ENCODE measurements at regions not wholly inside any gene's neighbourhood (a gene's known extent, or its start where the extent isn't known, plus 50 kb on each side); places are given as distances from the start of the nearest gene placed in this dataset.
A peak's percentile ranks its signal among the peaks of the same experiment; 100 is the strongest.

- Histone ChIP-seq H3K79me2 (ENCODE audit: control insufficient read depth, insufficient read depth, low read length) (no peaks in the 10 kb centered on the region), H3K23ac (ENCODE audit: low read length) (no peak overlapping the region), H3K18ac (ENCODE audit: low read length) (no peak overlapping the region), H3K27me3 (ENCODE audit: insufficient read depth, low read length, poor library complexity) (no peaks in the 10 kb centered on the region), H4K8ac (ENCODE audit: low read depth, low read length) (no peak overlapping the region), H3K36me3 (ENCODE audit: control insufficient read depth, insufficient read depth, low read length) (no peaks in the 10 kb centered on the region), H3K4me3 (ENCODE audit: low read length) (no peak overlapping the region), H2BK5ac (ENCODE audit: low read length) (no peak overlapping the region), H2BK120ac (ENCODE audit: low read depth, low read length) (no peak overlapping the region), H3K79me1 (ENCODE audit: low read length) (no peaks in the 10 kb centered on the region), H3K56ac (ENCODE audit: low read length) (no peak overlapping the region), H4K5ac (ENCODE audit: low read length) (no peak overlapping the region), H3K4me1 (ENCODE audit: control insufficient read depth, low read depth, low read length) (no peaks in the 10 kb centered on the region), H3K9ac (ENCODE audit: low read length) (no peak overlapping the region), H3K4me2 (ENCODE audit: low read length) (no peak overlapping the region), H3K4ac (ENCODE audit: low read depth, low read length) (no peak overlapping the region), H2AK5ac (ENCODE audit: low read length) (no peak overlapping the region), H3K27ac (ENCODE audit: low read depth, low read length) (no peak overlapping the region), H2BK15ac (replicated peaks; ENCODE audit: low read depth) (no peak overlapping the region)
- no peak for DNase-seq
- WGBS (ENCODE audit: extremely low coverage, insufficient coverage, low lambda C conversion rate), result no CpG with 5 or more reads among the region's 5 CpGs
These were observed 906.5 kb downstream of the JRKL start for GRCh38 chr11:97296301-97296700.

GRCh38 chr11:97309291-97309690 is 919.5 kb downstream of the JRKL start:
- Histone ChIP-seq H4K5ac (ENCODE audit: low read length) (no peak overlapping the region), H3K27ac (ENCODE audit: low read depth, low read length) (no peak overlapping the region), H3K36me3 (ENCODE audit: control insufficient read depth, insufficient read depth, low read length) (no peaks in the 10 kb centered on the region), H3K4me3 (ENCODE audit: low read length) (no peak overlapping the region), H3K4ac (ENCODE audit: low read depth, low read length) (no peak overlapping the region), H2AK5ac (ENCODE audit: low read length) (no peak overlapping the region), H2BK5ac (ENCODE audit: low read length) (no peak overlapping the region), H3K79me2 (ENCODE audit: control insufficient read depth, insufficient read depth, low read length) (no peaks in the 10 kb centered on the region), H3K79me1 (ENCODE audit: low read length) (no peaks in the 10 kb centered on the region), H3K27me3 (ENCODE audit: insufficient read depth, low read length, poor library complexity) (no peaks in the 10 kb centered on the region), H4K8ac (ENCODE audit: low read depth, low read length) (no peak overlapping the region), H3K18ac (ENCODE audit: low read length) (no peak overlapping the region), H3K4me2 (ENCODE audit: low read length) (no peak overlapping the region), H2BK15ac (replicated peaks; ENCODE audit: low read depth) (no peak overlapping the region), H3K56ac (ENCODE audit: low read length) (no peak overlapping the region), H2BK120ac (ENCODE audit: low read depth, low read length) (no peak overlapping the region), H3K9ac (ENCODE audit: low read length) (no peak overlapping the region), H3K23ac (ENCODE audit: low read length) (no peak overlapping the region), H3K4me1 (ENCODE audit: control insufficient read depth, low read depth, low read length) (peaks cover 2% of the 10 kb centered on the region)
- DNase-seq, result no peak
- no CpG with 5 or more reads among the region's 2 CpGs for WGBS (ENCODE audit: extremely low coverage, insufficient coverage, low lambda C conversion rate)

- WGBS (ENCODE audit: extremely low coverage, insufficient coverage, low lambda C conversion rate), result no CpG with 5 or more reads among the region's 2 CpGs
- no peak overlapping the region for H3K4me3 ChIP-seq (ENCODE audit: low read length)
- no peak overlapping the region for H4K5ac ChIP-seq (ENCODE audit: low read length)
These were observed 935.9 kb downstream of the JRKL start for GRCh38 chr11:97325693-97326092.

GRCh38 chr11:97332271-97332670 is 942.5 kb downstream of the JRKL start:
- no peak overlapping the region for H3K56ac ChIP-seq (ENCODE audit: low read length)
- H3K4me3 ChIP-seq (ENCODE audit: low read length), result no peak overlapping the region
- H3K27me3 ChIP-seq (ENCODE audit: insufficient read depth, low read length, poor library complexity), result no peaks in the 10 kb centered on the region
- H3K36me3 ChIP-seq (ENCODE audit: control insufficient read depth, insufficient read depth, low read length), result no peaks in the 10 kb centered on the region
- no peak overlapping the region for H3K23ac ChIP-seq (ENCODE audit: low read length)
- peak; percentile 54 for DNase-seq
- no peak overlapping the region for H4K5ac ChIP-seq (ENCODE audit: low read length)
- H2BK5ac ChIP-seq (ENCODE audit: low read length), result no peak overlapping the region
- no peaks in the 10 kb centered on the region for H3K79me1 ChIP-seq (ENCODE audit: low read length)
- H3K18ac ChIP-seq (ENCODE audit: low read length), result no peak overlapping the region
- H3K79me2 ChIP-seq (ENCODE audit: control insufficient read depth, insufficient read depth, low read length), result no peaks in the 10 kb centered on the region
- H2BK15ac ChIP-seq (replicated peaks; ENCODE audit: low read depth), result no peak overlapping the region
- WGBS (ENCODE audit: extremely low coverage, insufficient coverage, low lambda C conversion rate), result no CpG with 5 or more reads among the region's 2 CpGs
- no peaks in the 10 kb centered on the region for H3K4me1 ChIP-seq (ENCODE audit: control insufficient read depth, low read depth, low read length)
- no peak overlapping the region for H2BK120ac ChIP-seq (ENCODE audit: low read depth, low read length)
- no peak overlapping the region for H3K4ac ChIP-seq (ENCODE audit: low read depth, low read length)
- H3K9ac ChIP-seq (ENCODE audit: low read length), result no peak overlapping the region
- H4K8ac ChIP-seq (ENCODE audit: low read depth, low read length), result no peak overlapping the region
- H3K27ac ChIP-seq (ENCODE audit: low read depth, low read length), result no peak overlapping the region
- H2AK5ac ChIP-seq (ENCODE audit: low read length), result no peak overlapping the region
- no peak overlapping the region for H3K4me2 ChIP-seq (ENCODE audit: low read length)

More at GRCh38 chr11:97325693-97326092, 935.9 kb downstream of the JRKL start:
- Histone ChIP-seq H3K4me2 (ENCODE audit: low read length) (no peak overlapping the region), H3K27ac (ENCODE audit: low read depth, low read length) (no peak overlapping the region), H3K4ac (ENCODE audit: low read depth, low read length) (no peak overlapping the region), H2BK15ac (replicated peaks; ENCODE audit: low read depth) (no peak overlapping the region), H2BK120ac (ENCODE audit: low read depth, low read length) (no peak overlapping the region), H2BK5ac (ENCODE audit: low read length) (no peak overlapping the region), H4K8ac (ENCODE audit: low read depth, low read length) (no peak overlapping the region), H2AK5ac (ENCODE audit: low read length) (no peak overlapping the region), H3K27me3 (ENCODE audit: insufficient read depth, low read length, poor library complexity) (no peaks in the 10 kb centered on the region), H3K79me1 (ENCODE audit: low read length) (no peaks in the 10 kb centered on the region), H3K79me2 (ENCODE audit: control insufficient read depth, insufficient read depth, low read length) (no peaks in the 10 kb centered on the region), H3K9ac (ENCODE audit: low read length) (no peak overlapping the region), H3K23ac (ENCODE audit: low read length) (no peak overlapping the region), H3K4me1 (ENCODE audit: control insufficient read depth, low read depth, low read length) (no peaks in the 10 kb centered on the region), H3K36me3 (ENCODE audit: control insufficient read depth, insufficient read depth, low read length) (no peaks in the 10 kb centered on the region), H3K18ac (ENCODE audit: low read length) (no peak overlapping the region), H3K56ac (ENCODE audit: low read length) (no peak overlapping the region)
- no peak for DNase-seq

DNA sequence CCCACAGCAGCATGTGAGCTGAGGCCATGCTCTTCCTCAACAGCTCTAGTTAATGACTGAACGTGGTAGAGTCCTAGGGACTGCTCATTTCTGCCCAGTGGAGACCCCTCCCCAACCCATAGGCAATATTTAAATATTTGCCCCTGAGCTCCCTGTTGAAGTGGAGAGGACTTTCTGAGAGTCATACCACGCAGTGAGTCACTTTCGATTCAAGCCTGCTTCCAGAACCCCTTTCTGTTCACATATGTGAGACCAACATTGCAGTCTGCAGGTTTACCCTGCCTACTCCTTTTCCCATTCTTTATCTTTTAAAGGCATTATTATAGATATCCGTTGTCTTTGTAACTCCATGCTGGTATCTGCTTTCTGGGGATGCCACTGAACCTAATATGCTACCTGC is 946.3 kb downstream of the JRKL start:
- no peak overlapping the region for H2BK15ac ChIP-seq (replicated peaks; ENCODE audit: low read depth)
- H3K79me1 ChIP-seq (ENCODE audit: low read length), result no peaks in the 10 kb centered on the region
- H4K5ac ChIP-seq (ENCODE audit: low read length), result no peak overlapping the region
- no peaks in the 10 kb centered on the region for H3K79me2 ChIP-seq (ENCODE audit: control insufficient read depth, insufficient read depth, low read length)
- no peak overlapping the region for H2AK5ac ChIP-seq (ENCODE audit: low read length)
- DNase-seq, result no peak
- H3K4me2 ChIP-seq (ENCODE audit: low read length), result no peak overlapping the region
- H2BK120ac ChIP-seq (ENCODE audit: low read depth, low read length), result no peak overlapping the region
- no peak overlapping the region for H3K23ac ChIP-seq (ENCODE audit: low read length)
- H2BK5ac ChIP-seq (ENCODE audit: low read length), result no peak overlapping the region
- no peak overlapping the region for H3K18ac ChIP-seq (ENCODE audit: low read length)
- no CpG with 5 or more reads among the region's 4 CpGs for WGBS (ENCODE audit: extremely low coverage, insufficient coverage, low lambda C conversion rate)
- H3K9ac ChIP-seq (ENCODE audit: low read length), result no peak overlapping the region
- no peak overlapping the region for H4K8ac ChIP-seq (ENCODE audit: low read depth, low read length)
- no peak overlapping the region for H3K4ac ChIP-seq (ENCODE audit: low read depth, low read length)
- no peaks in the 10 kb centered on the region for H3K4me1 ChIP-seq (ENCODE audit: control insufficient read depth, low read depth, low read length)
- no peaks in the 10 kb centered on the region for H3K36me3 ChIP-seq (ENCODE audit: control insufficient read depth, insufficient read depth, low read length)
- no peaks in the 10 kb centered on the region for H3K27me3 ChIP-seq (ENCODE audit: insufficient read depth, low read length, poor library complexity)
- no peak overlapping the region for H3K27ac ChIP-seq (ENCODE audit: low read depth, low read length)
- no peak overlapping the region for H3K4me3 ChIP-seq (ENCODE audit: low read length)
- H3K56ac ChIP-seq (ENCODE audit: low read length), result no peak overlapping the region

DNA sequence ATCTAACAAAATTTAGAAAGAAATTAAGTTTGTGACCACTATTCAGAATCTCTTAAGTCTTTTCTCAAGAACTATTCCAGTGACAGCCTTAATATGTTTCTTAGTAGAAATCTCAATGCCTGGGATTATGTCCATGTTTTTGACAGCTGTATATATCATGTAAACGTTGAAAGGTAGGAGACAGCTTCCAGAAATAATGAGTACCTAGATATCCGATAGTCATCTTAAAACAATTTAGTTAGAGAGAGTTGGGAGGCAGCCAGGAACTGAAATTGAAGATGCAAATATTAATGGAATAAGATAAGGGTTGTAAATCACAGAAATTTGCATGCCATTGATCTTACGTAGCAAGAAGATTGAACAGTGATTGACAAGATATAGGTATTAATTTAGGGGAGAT is 955.2 kb downstream of the JRKL start:
- no peaks in the 10 kb centered on the region for H3K27me3 ChIP-seq (ENCODE audit: insufficient read depth, low read length, poor library complexity)
- no peak overlapping the region for H3K18ac ChIP-seq (ENCODE audit: low read length)
- H2BK5ac ChIP-seq (ENCODE audit: low read length), result no peak overlapping the region
- no peak overlapping the region for H3K56ac ChIP-seq (ENCODE audit: low read length)
- H3K79me2 ChIP-seq (ENCODE audit: control insufficient read depth, insufficient read depth, low read length), result no peaks in the 10 kb centered on the region
- no peak overlapping the region for H3K9ac ChIP-seq (ENCODE audit: low read length)
- no peak overlapping the region for H3K4me2 ChIP-seq (ENCODE audit: low read length)
- WGBS (ENCODE audit: extremely low coverage, insufficient coverage, low lambda C conversion rate), result 100% methylated on average over 1 of the region's 3 CpGs
- H2BK120ac ChIP-seq (ENCODE audit: low read depth, low read length), result no peak overlapping the region
- H3K27ac ChIP-seq (ENCODE audit: low read depth, low read length), result no peak overlapping the region
- no peak overlapping the region for H3K4ac ChIP-seq (ENCODE audit: low read depth, low read length)
- no peak overlapping the region for H4K5ac ChIP-seq (ENCODE audit: low read length)
- H3K4me3 ChIP-seq (ENCODE audit: low read length), result no peak overlapping the region
- no peaks in the 10 kb centered on the region for H3K79me1 ChIP-seq (ENCODE audit: low read length)
- H4K8ac ChIP-seq (ENCODE audit: low read depth, low read length), result no peak overlapping the region
- no peak overlapping the region for H2AK5ac ChIP-seq (ENCODE audit: low read length)
- no peak overlapping the region for H2BK15ac ChIP-seq (replicated peaks; ENCODE audit: low read depth)
- no peaks in the 10 kb centered on the region for H3K36me3 ChIP-seq (ENCODE audit: control insufficient read depth, insufficient read depth, low read length)
- H3K23ac ChIP-seq (ENCODE audit: low read length), result no peak overlapping the region
- DNase-seq, result no peak
- H3K4me1 ChIP-seq (ENCODE audit: control insufficient read depth, low read depth, low read length), result no peaks in the 10 kb centered on the region

Measured in mesendoderm (in vitro differentiated cells).